ENCODE measurements at regions not wholly inside any gene's neighbourhood (a gene's known extent, or its start where the extent isn't known, plus 50 kb on each side); places are given as distances from the start of the nearest gene placed in this dataset.
"Not testable (repeated sequence)": the region's sequence is repeated elsewhere in the genome, so short reads cannot be mapped to it uniquely, and the experiment has no call there.

DNA sequence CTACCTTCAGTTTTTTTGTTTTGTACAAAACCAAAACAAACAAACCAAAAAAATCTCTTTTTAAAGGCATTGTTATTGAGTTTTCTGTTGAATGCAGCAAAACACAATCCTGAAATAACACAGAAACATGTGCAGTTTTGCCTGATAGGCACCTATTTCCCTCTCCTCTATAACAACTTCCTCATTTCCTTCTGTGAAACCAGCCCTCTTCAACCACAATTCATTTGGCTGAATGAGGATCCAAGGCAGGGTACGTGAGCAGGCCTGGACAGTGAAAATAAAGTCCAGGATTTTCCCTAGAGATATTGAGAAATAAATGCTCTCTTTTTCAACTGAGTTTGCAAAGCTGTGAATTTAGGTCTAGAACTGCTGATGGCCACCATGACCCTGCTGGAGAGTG, 134.8 kb upstream of the LARP1 start:
- DNase-seq (ENCODE audit: low spot score): no peak

DNA sequence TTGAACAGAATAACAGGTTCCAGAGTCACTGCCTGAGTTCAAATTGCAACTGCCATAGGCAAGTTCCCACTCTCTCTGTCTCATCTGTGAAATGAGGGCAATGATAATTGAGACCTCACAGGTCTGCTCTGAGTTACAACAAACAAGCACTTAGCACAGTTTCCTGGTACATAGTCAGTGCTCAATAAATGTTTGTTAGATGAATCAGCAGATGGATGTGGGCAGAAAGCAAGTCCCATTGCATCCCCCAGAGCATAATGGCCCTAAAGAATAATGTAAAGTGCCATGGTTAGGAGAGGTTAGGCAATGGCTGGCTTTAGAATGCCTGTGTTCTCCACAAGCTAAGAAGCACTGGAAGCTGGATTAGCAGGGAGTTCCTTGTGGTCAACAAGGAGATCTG, 136.5 kb upstream of the LARP1 start:
- no peak for DNase-seq (ENCODE audit: low spot score)

DNA sequence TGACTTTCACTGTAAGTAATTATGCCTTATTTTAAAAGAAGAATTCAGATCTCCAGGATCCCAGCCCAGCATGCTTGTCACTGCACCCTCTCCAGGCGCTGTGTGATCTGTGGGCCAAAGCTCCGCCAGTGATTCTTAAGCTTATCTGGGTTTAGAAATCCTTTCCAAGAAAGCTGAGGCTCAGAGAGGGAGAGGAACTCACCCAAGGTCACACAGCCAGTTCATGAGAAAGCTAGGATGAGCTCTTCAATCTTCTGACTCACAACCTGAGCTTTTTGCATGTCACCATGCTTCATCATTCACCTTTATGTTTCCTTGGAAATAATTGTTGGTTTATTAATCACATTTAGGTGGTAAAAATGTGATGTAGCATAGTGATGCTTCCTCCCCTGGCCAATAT, 136.6 kb upstream of the HAND1 start:
- no peak for DNase-seq (ENCODE audit: low spot score)

DNA sequence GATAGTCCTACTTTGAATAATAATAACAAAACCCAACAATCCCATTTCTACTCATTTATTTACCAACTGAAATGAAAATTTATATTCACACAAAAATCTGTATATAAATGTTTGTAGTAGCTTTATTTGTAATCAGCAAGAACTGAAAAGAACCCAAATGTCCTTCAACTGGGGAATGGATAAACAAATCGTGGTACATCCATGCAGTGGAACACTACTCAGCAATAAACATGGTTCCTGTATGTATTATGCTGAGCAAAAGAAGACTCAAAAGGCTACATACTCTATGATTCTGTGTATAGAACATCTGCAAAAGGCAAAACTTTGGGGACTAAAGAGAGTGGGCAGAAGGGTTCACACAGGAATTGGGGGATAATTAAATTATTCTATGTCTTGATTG, 136.1 kb upstream of the HAND1 start:
- no peak for DNase-seq (ENCODE audit: low spot score)

DNA sequence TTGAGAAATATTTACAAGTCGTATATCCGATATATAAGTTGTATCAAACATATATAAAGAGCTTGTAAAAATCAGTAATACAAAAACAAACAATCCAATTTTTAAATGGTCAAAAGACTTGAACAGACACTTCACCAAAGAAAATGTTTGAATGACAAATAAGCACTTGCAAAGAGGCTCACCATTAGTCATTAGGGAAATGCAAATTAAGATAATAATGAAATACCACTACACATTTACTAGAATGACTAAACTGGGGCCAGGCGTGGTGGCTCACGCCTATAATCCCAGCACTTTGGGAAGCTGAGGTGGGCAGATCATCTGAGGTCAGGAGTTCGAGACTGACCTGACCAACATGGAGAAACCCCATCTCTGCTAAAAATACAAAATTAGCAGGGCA, 134.6 kb upstream of the HAND1 start:
- DNase-seq (ENCODE audit: low spot score): no peak

DNA sequence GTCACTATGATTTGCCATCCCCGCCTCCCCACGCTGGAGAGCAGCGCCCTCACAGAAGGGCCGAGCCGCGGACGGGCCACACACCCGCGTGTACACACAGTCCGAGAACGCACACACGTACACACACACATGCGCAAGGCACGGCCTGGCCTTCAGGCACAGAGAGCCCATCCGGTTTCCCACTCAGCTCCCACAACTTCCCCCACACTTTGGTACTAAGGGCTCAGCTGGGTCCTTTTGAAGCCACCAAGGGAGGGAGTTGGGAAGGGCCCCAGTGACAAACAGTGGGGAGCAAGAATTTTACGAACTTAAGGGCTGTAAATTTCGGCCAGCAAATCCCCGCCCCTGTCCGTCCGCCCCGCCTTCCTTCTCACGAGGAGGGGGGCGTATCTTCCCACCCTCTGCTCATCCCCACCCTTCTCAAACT, 133.3 kb upstream of the HAND1 start:
- DNase-seq (ENCODE audit: low spot score): no peak

DNA sequence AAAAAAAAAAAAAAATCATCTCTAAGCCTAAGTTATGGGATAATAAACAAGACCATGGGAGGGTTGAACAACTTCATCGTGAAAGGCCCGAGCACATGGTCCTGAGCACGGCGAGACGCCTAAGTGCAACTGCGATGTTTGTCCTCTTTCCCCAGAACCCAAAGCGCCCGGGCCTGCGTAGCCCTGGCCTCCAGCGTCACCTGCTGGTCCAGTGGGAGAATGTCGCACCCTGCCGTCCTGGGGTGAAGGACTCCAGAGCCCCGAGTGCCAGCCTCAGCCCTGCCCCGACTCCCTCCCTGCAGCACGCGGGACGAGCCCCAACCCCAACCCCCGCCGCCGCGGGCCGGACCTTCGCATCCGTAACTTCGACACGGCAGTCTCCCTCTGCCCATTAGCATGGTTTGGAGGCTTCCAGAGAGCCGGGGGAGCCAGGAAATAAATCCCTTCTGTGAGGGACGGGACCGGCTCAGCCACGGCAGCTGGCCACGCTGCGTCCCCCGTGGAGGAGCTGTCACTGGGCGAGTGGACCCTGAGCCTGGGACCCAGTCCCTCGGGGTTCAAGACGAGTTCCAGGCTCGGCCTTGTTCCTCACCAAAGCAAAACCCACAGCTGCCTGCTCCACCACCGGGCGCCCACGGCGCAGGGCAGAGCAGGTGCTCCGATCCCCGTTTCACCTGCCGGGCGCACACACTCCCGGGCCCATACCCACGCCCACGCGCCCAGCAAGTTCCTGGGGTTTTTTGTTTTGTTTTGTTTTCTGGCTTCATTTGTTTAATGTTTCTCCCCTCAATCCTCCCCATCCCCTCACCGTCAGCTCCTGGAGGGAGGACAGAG, 132.5 kb upstream of the HAND1 start:
- DNase-seq (ENCODE audit: low spot score): peak; percentile 97

DNA sequence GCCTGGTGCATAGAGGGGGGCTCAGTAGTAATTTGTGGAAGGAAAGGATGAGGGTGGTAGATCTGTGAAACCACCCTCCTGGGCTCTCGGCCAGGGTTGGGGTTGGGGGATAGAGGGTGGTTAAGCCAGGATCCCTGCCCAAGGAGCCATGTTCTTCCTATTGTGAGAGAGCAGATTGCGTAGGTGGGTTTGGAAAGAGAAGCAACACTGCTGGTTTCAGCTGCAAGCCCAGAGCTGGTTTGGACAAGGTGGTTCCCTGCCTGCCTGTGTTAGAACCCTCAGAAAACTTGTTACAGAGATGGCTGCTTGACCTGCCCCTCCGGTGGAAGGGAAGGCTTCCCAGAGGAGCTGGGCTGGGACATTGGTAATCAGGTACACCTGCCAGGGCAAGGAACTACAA, 131.2 kb upstream of the HAND1 start:
- no peak for DNase-seq (ENCODE audit: low spot score)

DNA sequence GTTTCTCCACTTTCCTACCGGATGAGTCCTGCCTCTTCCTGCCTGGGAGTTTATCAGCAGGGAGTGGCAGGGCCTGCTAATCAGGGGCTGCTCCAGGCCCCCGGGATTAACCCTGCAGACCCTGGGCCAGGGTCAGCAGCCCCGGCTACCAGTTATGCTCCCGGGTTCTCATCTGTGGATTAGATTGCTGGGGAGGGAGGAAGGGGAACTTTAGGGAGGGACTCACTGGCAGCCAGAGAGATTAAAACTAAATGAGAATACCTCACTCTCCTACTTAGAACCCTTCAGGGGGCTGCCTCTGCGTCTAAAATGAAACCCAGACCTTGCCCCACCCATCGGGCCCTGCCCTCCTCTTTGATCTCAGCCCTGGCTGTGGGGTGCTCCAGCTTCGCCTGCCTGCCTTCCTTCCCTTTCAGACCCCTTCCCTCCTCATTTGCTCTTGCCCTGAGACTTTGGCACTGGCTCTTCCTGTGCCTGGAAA, 130.5 kb upstream of the HAND1 start:
- peak; percentile 53 for DNase-seq (ENCODE audit: low spot score)

DNA sequence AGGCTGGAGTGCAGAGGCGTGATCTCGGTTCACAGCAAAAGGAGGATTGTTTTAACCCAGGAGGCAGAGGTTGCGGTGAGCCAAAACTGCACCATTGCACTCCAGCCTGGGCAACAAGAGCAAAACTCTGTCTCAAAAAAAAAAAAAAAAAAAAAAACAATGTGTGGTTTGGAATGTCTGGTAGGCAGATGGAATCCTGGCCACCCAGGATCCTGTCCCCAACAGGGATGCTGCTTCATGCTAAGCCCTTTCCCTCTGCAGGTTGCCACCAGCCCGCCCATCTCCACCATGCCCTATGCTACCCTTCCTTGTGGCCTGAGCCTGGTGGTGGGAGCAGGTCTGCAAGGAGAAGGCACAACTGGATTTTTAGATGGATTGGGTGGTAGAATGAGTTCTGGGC, 129.7 kb upstream of the HAND1 start:
- DNase-seq (ENCODE audit: low spot score): no peak

DNA sequence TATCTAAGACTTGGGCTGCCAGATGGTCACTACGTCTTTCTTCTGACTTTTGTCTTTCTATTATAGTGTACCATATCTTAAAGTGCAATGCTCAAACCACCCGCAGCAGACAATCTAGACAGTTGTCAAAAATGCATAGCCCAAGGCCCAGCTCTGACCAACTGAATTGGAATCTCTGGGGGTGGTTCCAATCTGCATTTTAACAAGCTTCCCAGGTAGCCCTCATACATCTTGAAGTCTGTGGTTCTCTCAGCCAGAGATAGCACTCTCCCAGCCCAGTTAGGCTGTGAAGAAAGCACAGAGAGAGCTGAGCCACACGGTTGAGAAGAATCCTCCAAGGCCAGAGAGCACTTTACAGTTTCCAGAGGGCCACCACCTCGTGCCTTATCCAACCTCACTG, 128.2 kb upstream of the HAND1 start:
- DNase-seq (ENCODE audit: low spot score): no peak

DNA sequence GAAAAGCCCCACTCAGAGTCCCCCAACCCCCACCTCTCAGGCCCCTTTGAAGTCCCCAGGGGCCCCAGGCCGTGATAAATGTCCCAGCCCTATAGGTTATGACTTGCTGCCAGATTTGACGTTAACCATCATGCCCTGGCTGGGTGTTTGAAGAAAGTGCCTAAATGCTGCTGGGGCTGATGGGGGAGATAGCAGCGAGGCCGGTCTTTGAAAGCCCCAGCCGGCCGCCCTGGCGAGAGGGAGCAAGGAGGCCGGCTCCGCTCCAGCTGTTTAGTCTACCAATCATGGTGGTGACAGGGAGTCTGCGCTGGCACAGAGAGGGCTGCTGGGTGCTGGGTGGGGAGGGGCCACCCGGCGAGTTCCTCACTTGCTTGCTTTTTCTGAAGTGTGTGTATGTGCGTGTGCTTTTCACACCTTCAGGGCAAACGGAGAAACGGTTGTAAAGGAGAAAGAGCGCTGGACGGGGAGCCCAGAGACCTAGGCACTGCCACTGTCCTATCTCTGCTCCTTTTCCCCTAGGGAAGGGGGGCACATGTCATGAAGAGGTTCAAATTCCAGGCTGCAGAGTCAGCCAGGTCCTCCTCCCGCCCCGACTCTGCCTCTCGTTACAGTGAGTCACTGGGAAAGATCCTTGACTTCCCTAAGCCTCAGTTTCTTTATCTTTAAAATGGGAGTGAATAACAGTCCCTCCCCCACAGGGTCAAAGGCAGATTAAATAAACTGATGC, 126.1 kb upstream of the HAND1 start:
- DNase-seq (ENCODE audit: low spot score): peak; percentile 58

DNA sequence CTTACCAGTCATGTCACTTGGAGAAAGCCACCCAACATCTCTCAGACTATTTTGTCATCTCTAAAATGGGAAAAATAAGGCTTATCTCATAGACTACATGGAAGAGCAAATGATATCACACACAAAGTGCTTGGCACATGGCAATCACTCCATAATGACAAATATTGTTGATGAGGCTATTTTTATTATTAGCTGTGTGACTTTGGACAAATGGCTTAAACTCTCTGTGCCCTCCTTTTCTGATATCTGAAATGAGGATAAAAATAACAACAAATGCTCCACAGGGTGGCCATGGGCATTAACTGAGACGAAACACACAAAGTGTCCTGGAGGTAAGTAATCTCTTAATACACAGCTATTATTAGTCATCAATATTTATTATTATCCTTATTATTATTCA, 125.5 kb upstream of the HAND1 start:
- DNase-seq (ENCODE audit: low spot score): no peak

DNA sequence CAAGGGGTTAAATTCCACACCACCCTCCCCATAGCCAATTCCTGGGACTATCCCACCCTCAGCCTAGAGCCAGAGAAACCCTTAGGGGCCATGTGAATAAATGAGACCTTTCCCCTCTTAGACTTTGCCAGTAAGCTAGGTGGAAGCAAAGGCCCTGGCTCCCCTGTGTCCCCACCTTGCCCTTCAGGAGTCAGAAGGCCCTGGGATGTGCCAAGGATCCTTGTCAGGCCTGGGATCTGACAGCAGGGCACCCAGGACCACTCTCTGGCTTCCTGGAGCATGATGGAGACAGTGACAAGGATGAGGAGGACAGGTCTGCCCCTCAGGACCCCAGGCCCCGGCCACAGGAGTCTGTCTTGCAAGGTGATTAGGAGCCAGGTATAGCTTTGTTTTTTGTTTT, 125.0 kb upstream of the HAND1 start:
- DNase-seq (ENCODE audit: low spot score): no peak

DNA sequence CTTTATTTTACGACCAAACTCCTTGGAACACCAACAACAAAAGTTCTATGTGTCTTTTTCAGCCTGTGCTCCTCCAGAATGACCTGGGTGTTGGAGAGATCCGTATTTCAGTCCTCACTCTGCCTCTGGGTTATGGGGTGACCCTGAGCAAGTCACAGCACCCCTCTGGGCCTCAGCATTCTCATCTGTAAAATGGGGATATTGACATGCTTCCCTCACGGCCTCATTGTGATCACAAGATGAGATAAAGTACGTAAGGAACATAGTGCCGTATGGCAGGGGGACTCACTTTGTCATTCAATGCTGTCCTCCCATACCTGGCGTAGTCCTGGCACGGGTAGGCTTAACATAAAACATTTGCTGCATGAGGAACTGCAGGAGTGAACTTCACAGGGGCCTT, 123.0 kb upstream of the HAND1 start:
- no peak for DNase-seq (ENCODE audit: low spot score)

DNA sequence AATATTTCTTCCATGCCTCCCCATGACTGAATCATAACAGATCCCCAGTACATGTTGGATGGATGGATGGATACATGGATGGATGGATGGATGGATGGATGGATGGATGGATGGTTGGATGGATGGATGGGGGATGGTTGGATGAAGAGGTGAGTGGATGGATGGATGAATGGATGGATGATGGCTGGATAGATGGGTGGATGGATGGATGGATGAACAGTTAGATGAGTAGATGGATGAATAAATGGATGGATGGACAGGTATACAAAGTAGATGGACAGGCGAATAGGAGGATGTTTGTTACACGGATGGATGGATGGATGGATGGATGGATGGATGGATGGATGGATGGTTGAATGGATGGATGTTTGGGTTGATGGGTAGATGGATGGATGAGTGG, 120.0 kb upstream of the HAND1 start:
- no peak for DNase-seq (ENCODE audit: low spot score)

DNA sequence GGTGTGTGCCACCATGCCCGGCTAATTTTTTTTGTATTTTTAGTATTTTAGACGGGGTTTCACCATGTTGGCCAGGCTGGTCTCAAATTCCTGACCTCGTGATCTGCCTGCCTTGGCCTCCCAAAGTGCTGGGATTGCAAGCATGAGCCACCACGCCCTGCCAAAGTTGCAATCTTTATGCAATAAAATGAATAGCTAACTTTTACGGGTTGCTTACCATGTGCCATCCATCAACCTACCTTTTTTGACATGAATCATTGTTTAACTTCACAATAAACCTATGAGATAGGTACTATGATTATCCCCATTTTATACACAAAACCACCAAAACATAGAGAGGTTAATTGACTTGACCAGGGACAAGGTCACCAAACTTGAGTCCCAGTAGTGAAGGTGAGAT, 118.8 kb upstream of the HAND1 start:
- DNase-seq (ENCODE audit: low spot score): not testable (repeated sequence)

DNA sequence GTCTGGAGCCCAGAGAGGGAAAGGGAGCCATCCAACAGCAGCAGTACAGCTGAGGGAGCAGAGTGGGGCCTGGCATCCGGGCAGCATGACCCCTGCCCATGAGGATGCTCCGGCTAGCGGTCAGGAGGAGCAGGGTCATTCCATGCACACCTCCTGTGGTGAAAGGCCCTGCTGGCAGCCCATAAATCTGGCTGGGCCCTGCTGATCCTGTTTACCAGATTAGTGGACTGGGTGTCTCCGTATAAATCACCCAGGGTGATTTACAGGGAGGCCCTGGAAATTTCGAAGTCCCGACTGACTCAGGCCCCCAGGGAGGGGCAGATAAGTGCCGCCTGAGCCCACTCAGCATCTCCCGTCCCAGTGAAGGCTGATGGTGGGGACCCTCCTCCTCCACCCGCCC, 117.6 kb upstream of the HAND1 start:
- DNase-seq (ENCODE audit: low spot score): no peak

DNA sequence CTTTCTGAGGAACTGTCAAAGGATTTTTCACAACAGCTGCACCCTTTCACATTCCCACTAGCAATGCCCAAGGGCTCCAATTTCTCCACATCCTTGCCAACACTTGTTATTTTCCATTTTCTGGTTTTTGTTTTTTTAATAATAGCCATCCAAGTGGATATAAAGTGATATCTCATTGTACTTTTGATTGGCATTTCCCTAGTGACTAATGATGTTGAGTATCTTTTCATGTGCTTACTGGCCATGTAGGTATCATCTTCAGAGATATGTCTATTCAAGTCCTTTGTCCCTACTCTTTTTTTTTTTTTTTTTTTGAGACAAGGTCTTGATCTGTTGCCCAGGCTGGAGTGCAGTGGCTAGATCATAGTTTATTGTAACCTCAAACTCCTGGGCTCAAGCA, 115.8 kb upstream of the HAND1 start:
- DNase-seq (ENCODE audit: low spot score): no peak

DNA sequence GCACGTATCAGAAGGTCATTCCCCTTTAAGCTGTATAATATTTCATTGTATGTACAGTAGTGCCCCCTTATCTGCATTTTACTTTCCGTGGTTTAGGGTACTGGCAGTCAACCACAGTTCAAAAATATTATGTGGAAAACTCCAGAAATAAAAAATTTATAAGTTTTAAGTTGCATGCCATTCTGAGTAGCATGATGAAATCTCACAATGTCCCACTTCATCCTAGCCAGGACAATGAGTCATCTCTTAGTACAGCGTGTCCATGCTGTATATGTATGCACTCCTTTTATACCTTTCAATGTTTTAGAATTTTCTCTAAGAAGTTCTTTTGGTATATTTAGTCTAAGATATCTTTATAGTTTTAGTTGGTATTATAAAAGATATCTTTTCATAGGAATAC, 115.0 kb upstream of the HAND1 start:
- no peak for DNase-seq (ENCODE audit: low spot score)

DNA sequence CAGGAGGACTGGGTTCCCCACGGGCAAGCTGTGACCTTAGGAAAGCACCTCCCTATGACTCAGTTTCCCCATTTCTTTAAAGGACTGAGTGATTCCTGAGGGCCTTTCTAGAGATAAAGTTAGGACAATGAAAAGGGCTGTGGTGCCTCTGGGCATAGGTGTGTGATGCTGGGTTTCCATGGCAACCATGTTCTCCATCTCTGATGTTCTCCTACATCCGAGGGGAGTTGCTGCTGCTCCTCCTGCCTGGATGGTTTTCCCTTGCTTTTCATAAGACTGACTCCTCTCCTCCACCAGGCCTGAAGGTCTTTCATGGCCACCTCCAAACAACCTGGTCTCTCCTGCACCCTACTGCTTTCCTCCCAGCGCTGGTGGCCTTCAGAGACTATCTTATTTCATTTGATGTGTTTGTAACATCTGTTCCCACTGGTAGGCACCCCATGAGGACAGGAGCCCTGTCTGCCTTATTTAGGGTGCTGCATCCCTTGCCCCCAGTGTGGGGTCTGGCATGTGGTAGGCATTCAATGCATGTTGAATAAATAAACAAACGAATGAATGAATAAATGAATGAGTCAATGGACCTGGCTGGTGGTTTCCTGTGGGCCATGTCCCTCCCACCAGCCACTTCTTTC, 112.2 kb upstream of the HAND1 start:
- DNase-seq (ENCODE audit: low spot score): no peak

DNA sequence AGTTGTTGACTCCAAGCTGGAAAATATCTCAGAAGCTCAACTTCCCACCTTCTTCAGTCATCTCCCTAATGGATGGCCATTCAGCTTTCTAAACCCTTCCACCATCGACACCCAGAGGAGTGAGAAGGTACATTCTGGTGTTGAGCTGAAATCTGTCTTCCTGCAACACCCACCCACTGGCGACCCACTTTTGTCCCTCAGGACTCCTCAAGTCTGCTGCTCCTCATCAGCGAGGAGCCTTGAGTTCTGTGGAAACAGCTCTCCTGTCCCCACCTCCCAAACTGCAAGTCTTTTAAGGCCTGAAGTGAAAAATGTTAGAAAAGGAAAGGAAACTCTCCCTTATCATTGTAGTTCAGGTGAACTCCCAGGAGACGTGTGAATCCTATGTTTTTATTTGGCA, 111.5 kb upstream of the HAND1 start:
- DNase-seq (ENCODE audit: low spot score): no peak

DNA sequence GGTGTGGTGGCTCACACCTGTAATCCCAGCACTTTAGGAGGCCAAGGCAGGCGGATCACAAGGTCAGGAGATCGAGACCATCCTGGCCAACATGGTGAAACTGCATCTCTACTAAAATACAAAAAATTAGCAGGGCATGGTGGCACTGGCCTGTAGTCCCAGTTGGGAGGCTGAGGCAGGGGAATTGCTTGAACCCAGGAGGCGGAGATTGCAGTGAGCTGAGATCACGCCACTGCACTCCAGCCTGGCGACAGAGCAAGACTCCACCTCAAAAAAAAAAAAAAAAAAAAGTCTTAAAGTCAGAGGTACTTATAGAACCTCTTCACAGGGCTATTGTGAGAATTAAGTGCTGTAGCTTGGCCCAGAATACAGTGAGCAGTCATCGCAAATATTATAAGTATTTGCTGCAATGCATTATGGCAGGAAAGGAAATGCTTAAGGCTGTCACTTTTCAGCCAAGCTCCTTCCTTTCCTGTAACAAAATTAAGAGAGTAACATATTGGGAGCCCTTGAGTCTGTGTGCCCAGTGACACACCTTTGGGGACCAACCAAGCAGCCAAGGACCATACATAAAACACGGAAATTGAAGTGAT, 110.9 kb upstream of the HAND1 start:
- not testable (repeated sequence) for DNase-seq (ENCODE audit: low spot score)
